ENCODE measurements at regions not wholly inside any gene's neighbourhood (a gene's known extent, or its start where the extent isn't known, plus 50 kb on each side); places are given as distances from the start of the nearest gene placed in this dataset.

GRCh38 chr16:8048433-8048832 is 541.9 kb downstream of the TMEM114 start (continued):
- TF ChIP-seq ZNF462 (CRISPR knock-in tag; IDR thresholded peaks at IDR 0.05) (no peak), JUNB (IDR thresholded peaks at IDR 0.05; ENCODE audit: unreplicated experiment) (no peak), CREB1 (CRISPR knock-in tag; IDR thresholded peaks at IDR 0.05; ENCODE audit: low read depth) (no peak), EZH2 (IDR thresholded peaks at IDR 0.05; ENCODE audit: low read depth, unreplicated experiment) (no peak), EZH2phosphoT487 (IDR thresholded peaks at IDR 0.05; ENCODE audit: unreplicated experiment) (no peak)

GRCh38 chr16:8047736-8048135 is 542.6 kb downstream of the TMEM114 start:
- Mint-ChIP-seq H3K4me1 (no peaks in the 10 kb centered on the region), H3K9me3 (peaks cover 42% of the 10 kb centered on the region), H3K27me3 (ENCODE audit: insufficient read depth, low read depth, poor library complexity) (peaks cover 3% of the 10 kb centered on the region), H3K4me3 (no peak overlapping the region), H3K36me3 (ENCODE audit: low read depth) (peaks cover 6% of the 10 kb centered on the region; the same call in 1 of the 3 replicates), H3K27ac (no peak overlapping the region)
- Histone ChIP-seq H3K4me3 (no peak overlapping the region), H3K36me3 (ENCODE audit: insufficient read depth) (no peaks in the 10 kb centered on the region), H3K27ac (ENCODE audit: low read depth) (no peak overlapping the region), H3K9me2 (ENCODE audit: insufficient read depth) (no peaks in the 10 kb centered on the region; the same call in 1 of the 2 replicates), H3K4me1 (ENCODE audit: insufficient read depth) (no peaks in the 10 kb centered on the region), H3K27me3 (ENCODE audit: insufficient read depth) (no peaks in the 10 kb centered on the region), H3K4me2 (no peak overlapping the region), H2AFZ (no peak overlapping the region), H4K20me1 (replicated peaks; ENCODE audit: insufficient read depth) (no peaks in the 10 kb centered on the region), H3F3A (replicated peaks; ENCODE audit: low read depth) (no peaks in the 10 kb centered on the region), H3K79me2 (replicated peaks; ENCODE audit: insufficient read depth) (no peaks in the 10 kb centered on the region)
- DNase-seq (ENCODE audit: low spot score) (no peak), ATAC-seq (no peak)
- TF ChIP-seq ZNF331 (CRISPR knock-in tag; IDR thresholded peaks at IDR 0.05; ENCODE audit: low read depth): no peak
- no peak for TF ChIP-seq NANOG (IDR thresholded peaks at IDR 0.05; ENCODE audit: borderline replicate concordance)
- no peak for TF ChIP-seq JUNB (IDR thresholded peaks at IDR 0.05; ENCODE audit: unreplicated experiment)
- no peak for TF ChIP-seq REST (IDR thresholded peaks at IDR 0.05; ENCODE audit: unreplicated experiment)
- no peak for TF ChIP-seq ETS1 (IDR thresholded peaks at IDR 0.05)
- TF ChIP-seq EZH2phosphoT487 (IDR thresholded peaks at IDR 0.05; ENCODE audit: unreplicated experiment): no peak
- TF ChIP-seq ZNF114 (CRISPR knock-in tag; IDR thresholded peaks at IDR 0.05): no peak
- TF ChIP-seq STAT1 (IDR thresholded peaks at IDR 0.05; ENCODE audit: unreplicated experiment): no peak
- TF ChIP-seq EZH2 (IDR thresholded peaks at IDR 0.05; ENCODE audit: low read depth, unreplicated experiment): no peak

All from GM23338 (cell line).